HCT116 (cell line): ENCODE measurements at regions not wholly inside any gene's neighbourhood (a gene's known extent, or its start where the extent isn't known, plus 50 kb on each side); places are given as distances from the start of the nearest gene placed in this dataset.

Source experiments
- ATAC-seq: fragments of 200-7000 bp; cut with Tn5 transposase; 2 replicates; pipeline ENCODE4 v1.9.1; 2020; ENCODE audit warnings: mild to moderate bottlenecking, moderate library complexity
- BruUV-seq: library from RNA; stranded (reverse); fragments of 400-500 nt; replicated peaks from 2 replicates; lab custom pipeline; 2021; lab: Mats Ljungman, UMichigan
- CTCF ChIA-PET: fragments of 300-600 bp; sonication (Branson Sonifier 250); formaldehyde crosslinking; loops from one replicate; lab custom pipeline; 2021; ENCODE audit warnings: antibody characterized with exemption; lab: Charles Lee
- POLR2A ChIA-PET: fragments of 300-600, 350-600 bp; sonication (Branson Sonifier 250); formaldehyde crosslinking; loops from one replicate; lab custom pipeline; 2021; ENCODE audit warnings: antibody characterized with exemption; lab: Charles Lee
- RAD21 ChIA-PET, 2 experiments: fragments of 300-600 bp; sonication (Branson Sonifier 250); formaldehyde crosslinking; loops; one replicate each; lab custom pipeline; 2023; ENCODE audit warnings: low total read pairs in 2 of 2; ENCODE audit not compliant: uncharacterized antibody in 2 of 2, unreplicated experiment in 2 of 2, low non-redundant PET in 1 of 2; lab: Charles Lee
- DNase-seq: peaks from one replicate; pipeline ENCODE4 v3.0.0-alpha.2; 2010; ENCODE audit warnings: low read depth, low spot score
- H2AFZ ChIP-seq: fragments of 200-600 bp; shearing (Covaris generic), sonication (generic); 2 replicates; pipeline ENCODE4 v1.6.1; 2017; ENCODE audit warnings: low read depth, mixed run types, mixed read lengths, antibody characterized with exemption, low read length; ENCODE audit not compliant: poor library complexity, severe bottlenecking
- H3K27ac ChIP-seq: 2 replicates; pipeline ENCODE4 v1.5.1; 2012; ENCODE audit warnings: low read depth, low read length
- H3K27me3 ChIP-seq: fragments of 200-600 bp; sonication (generic); 2 replicates; pipeline ENCODE4 v1.6.1; 2016; ENCODE audit warnings: mixed run types, low read length, mixed read lengths; ENCODE audit not compliant: insufficient read depth
- H3K36me3 ChIP-seq, 2 experiments: fragments of 200-500 bp in 1 of 2; fragments of 200-600 bp in 1 of 2; sonication (Bioruptor generic) in 1 of 2; sonication (generic) in 1 of 2; 2 replicates each; pipeline versions ENCODE4 v1.5.1 to v1.6.1; 2014 to 2016; ENCODE audit warnings: low read length in 2 of 2, inconsistent platforms in 1 of 2, mixed read lengths in 1 of 2, mixed run types in 1 of 2; ENCODE audit not compliant: insufficient read depth in 2 of 2, control insufficient read depth in 1 of 2
- H3K4me1 ChIP-seq, 2 experiments: fragments of 200-600 bp in 1 of 2; sonication (generic) in 1 of 2; 2 replicates each; pipeline versions ENCODE4 v1.5.1 to v1.6.1; 2012 to 2017; ENCODE audit warnings: low read length in 2 of 2, inconsistent platforms in 1 of 2, mild to moderate bottlenecking in 1 of 2, mixed read lengths in 1 of 2, mixed run types in 1 of 2, moderate library complexity in 1 of 2; ENCODE audit not compliant: insufficient read depth in 2 of 2, control insufficient read depth in 1 of 2
- H3K4me2 ChIP-seq: fragments of 200-600 bp; sonication (generic); 2 replicates; pipeline ENCODE4 v1.6.1; 2017; ENCODE audit warnings: mixed run types, low read length, mixed read lengths
- H3K4me3 ChIP-seq, 2 experiments: fragments of 200-600 bp in 1 of 2; sonication (generic) in 1 of 2; replicated peaks in 1 of 2; 2 replicates each; pipeline ENCODE4 v1.5.1; 2011 to 2016; ENCODE audit warnings: low read length in 2 of 2, control low read depth in 1 of 2, low read depth in 1 of 2, mild to moderate bottlenecking in 1 of 2, mixed read lengths in 1 of 2, mixed run types in 1 of 2
- H3K79me2 ChIP-seq: fragments of 200-600 bp; sonication (generic); 2 replicates; pipeline ENCODE4 v1.6.1; 2017; ENCODE audit warnings: mild to moderate bottlenecking, mixed run types, low read length, moderate library complexity, mixed read lengths; ENCODE audit not compliant: insufficient read depth
- H3K9ac ChIP-seq: fragments of 200-600 bp; sonication (generic); 2 replicates; pipeline ENCODE4 v1.6.1; 2016; ENCODE audit warnings: low read length, mixed read lengths
- H3K9me2 ChIP-seq: fragments of 200-600 bp; sonication (generic), shearing (Covaris generic); 2 replicates; pipeline ENCODE4 v1.6.1; 2017; ENCODE audit warnings: mixed run types, mild to moderate bottlenecking, moderate library complexity; ENCODE audit not compliant: insufficient read depth
- H3K9me3 ChIP-seq, 2 experiments: fragments of 200-500 bp in 1 of 2; fragments of 200-600 bp in 1 of 2; sonication (Bioruptor generic) in 1 of 2; sonication (generic) in 1 of 2; 2 replicates each; pipeline ENCODE4 v1.6.1; 2014 to 2017; ENCODE audit warnings: low read length in 2 of 2, mixed read lengths in 2 of 2, inconsistent platforms in 1 of 2, low read depth in 1 of 2, mild to moderate bottlenecking in 1 of 2, mixed run types in 1 of 2, moderate library complexity in 1 of 2; ENCODE audit not compliant: control insufficient read depth in 1 of 2, insufficient read depth in 1 of 2
- H4K20me1 ChIP-seq: fragments of 200-600 bp; sonication (generic), shearing (Covaris generic); 2 replicates; pipeline ENCODE4 v1.6.1; 2017; ENCODE audit warnings: mixed run types, mild to moderate bottlenecking, moderate library complexity; ENCODE audit not compliant: insufficient read depth
- CTCF ChIP-seq, 3 experiments: fragments of 200-600 bp in 1 of 3; sonication (generic) in 1 of 3; IDR thresholded peaks in 2 of 3; conservative IDR thresholded peaks in 1 of 3; 2 replicates each; pipeline ENCODE4 v1.5.1; 2012 to 2017; ENCODE audit warnings: low read depth in 2 of 3, low read length in 2 of 3, antibody characterized with exemption in 1 of 3, borderline replicate concordance in 1 of 3, control low read depth in 1 of 3, mild to moderate bottlenecking in 1 of 3, mixed read lengths in 1 of 3, mixed run types in 1 of 3, moderate library complexity in 1 of 3; ENCODE audit not compliant: insufficient read depth in 1 of 3
- ELF1 ChIP-seq: IDR thresholded peaks from 2 replicates; pipeline ENCODE4 v1.6.1; 2012; ENCODE audit warnings: low read depth, borderline replicate concordance
- EZH2phosphoT487 ChIP-seq: fragments of 200-600 bp; IDR thresholded peaks from 2 replicates; pipeline ENCODE4 v1.6.1; 2018; ENCODE audit warnings: antibody characterized with exemption, borderline replicate concordance
- FOSL1 ChIP-seq: IDR thresholded peaks from 2 replicates; pipeline ENCODE4 v1.6.1; 2012; ENCODE audit warnings: low read depth
- JUND ChIP-seq: IDR thresholded peaks from 2 replicates; pipeline ENCODE4 v1.6.1; 2012
- MAX ChIP-seq: IDR thresholded peaks from 2 replicates; pipeline ENCODE4 v1.6.1; 2012
- POLR2A ChIP-seq: IDR thresholded peaks from 2 replicates; pipeline ENCODE4 v1.7.0; 2011; ENCODE audit warnings: borderline replicate concordance; ENCODE audit not compliant: insufficient read depth, insufficient read length; ENCODE audit errors: extremely low read depth
- POLR2AphosphoS5 ChIP-seq: IDR thresholded peaks from 2 replicates; pipeline ENCODE4 v1.6.1; 2011; ENCODE audit warnings: mild to moderate bottlenecking, low read depth, low read length, moderate library complexity
- RAD21 ChIP-seq: IDR thresholded peaks from 2 replicates; pipeline ENCODE4 v1.6.1; 2012; ENCODE audit warnings: low read depth, mild to moderate bottlenecking
- REST ChIP-seq: IDR thresholded peaks from 2 replicates; pipeline ENCODE4 v1.6.1; 2012; ENCODE audit warnings: low read depth
- SIN3A ChIP-seq: IDR thresholded peaks from 2 replicates; pipeline ENCODE4 v1.6.1; 2012; ENCODE audit warnings: low read depth
- SRF ChIP-seq: IDR thresholded peaks from 2 replicates; pipeline ENCODE4 v1.6.1; 2012; ENCODE audit warnings: low read depth
- TCF7L2 ChIP-seq: IDR thresholded peaks from 2 replicates; pipeline ENCODE4 v1.7.0; 2011; ENCODE audit warnings: borderline replicate concordance, inconsistent platforms; ENCODE audit not compliant: insufficient read depth, insufficient read length; ENCODE audit errors: extremely low read depth
- ZNF274 ChIP-seq: fragments of 200-500 bp; sonication (Bioruptor generic); IDR thresholded peaks from 2 replicates; pipeline ENCODE4 v1.6.1; 2014; ENCODE audit warnings: mild to moderate bottlenecking, low read depth, low read length, inconsistent platforms
- intact Hi-C: fragments of 100-400 bp; cut with micrococcal nuclease; formaldehyde crosslinking; loops from 2 replicates; pipeline ENCODE4 v1.10.0; 2022
- TF ChIP-seq, protein P1 (sequence below): IDR thresholded peaks from 2 replicates; pipeline ENCODE4 v1.6.1; 2011; ENCODE audit warnings: mild to moderate bottlenecking, low read length, moderate library complexity; ENCODE audit not compliant: insufficient replicate concordance; ENCODE audit errors: extremely low read depth

- no peaks in the 10 kb centered on the region for H3K4me1 ChIP-seq
- H3K9me3 ChIP-seq = no peaks in the 10 kb centered on the region
- no peak overlapping the region for H3K27ac ChIP-seq
- H3K36me3 ChIP-seq = no peaks in the 10 kb centered on the region
- H4K20me1 ChIP-seq = no peaks in the 10 kb centered on the region
- no peak overlapping the region for H3K4me3 ChIP-seq
- H3K4me2 ChIP-seq = no peak overlapping the region
- H3K79me2 ChIP-seq = no peaks in the 10 kb centered on the region
- ATAC-seq (no peak), DNase-seq (no peak)
- ChIA-PET POLR2A (no interaction called here), RAD21 (no interaction called here), CTCF (no interaction called here)
- TF ChIP-seq TCF7L2 (no peak), JUND (no peak), RAD21 (no peak), REST (no peak), MAX (no peak), SIN3A (no peak), SRF (no peak), ZNF274 (no peak), POLR2AphosphoS5 (no peak), POLR2A (no peak), CTCF (IDR thresholded peaks at IDR 0.05 in 2 of 3, conservative IDR thresholded peaks at IDR 0.05 in 1 of 3; ENCODE audit: borderline replicate concordance in 1 of 3, insufficient read depth in 1 of 3, low read depth in 2 of 3, low read length in 2 of 3) (no peak), EZH2phosphoT487 (no peak), FOSL1 (no peak), ELF1 (no peak)
- TF ChIP-seq, protein P1, sequence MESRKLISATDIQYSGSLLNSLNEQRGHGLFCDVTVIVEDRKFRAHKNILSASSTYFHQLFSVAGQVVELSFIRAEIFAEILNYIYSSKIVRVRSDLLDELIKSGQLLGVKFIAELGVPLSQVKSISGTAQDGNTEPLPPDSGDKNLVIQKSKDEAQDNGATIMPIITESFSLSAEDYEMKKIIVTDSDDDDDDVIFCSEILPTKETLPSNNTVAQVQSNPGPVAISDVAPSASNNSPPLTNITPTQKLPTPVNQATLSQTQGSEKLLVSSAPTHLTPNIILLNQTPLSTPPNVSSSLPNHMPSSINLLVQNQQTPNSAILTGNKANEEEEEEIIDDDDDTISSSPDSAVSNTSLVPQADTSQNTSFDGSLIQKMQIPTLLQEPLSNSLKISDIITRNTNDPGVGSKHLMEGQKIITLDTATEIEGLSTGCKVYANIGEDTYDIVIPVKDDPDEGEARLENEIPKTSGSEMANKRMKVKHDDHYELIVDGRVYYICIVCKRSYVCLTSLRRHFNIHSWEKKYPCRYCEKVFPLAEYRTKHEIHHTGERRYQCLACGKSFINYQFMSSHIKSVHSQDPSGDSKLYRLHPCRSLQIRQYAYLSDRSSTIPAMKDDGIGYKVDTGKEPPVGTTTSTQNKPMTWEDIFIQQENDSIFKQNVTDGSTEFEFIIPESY = no peak
- H3K9ac ChIP-seq = no peak overlapping the region
- no peak overlapping the region for H2AFZ ChIP-seq
- intact Hi-C loops = no loop called here
- no peaks in the 10 kb centered on the region for H3K27me3 ChIP-seq
- BruUV-seq = no TSS peak
- H3K9me2 ChIP-seq = no peaks in the 10 kb centered on the region
These were observed 131.4 kb upstream of the C21orf91 start for GRCh38 chr21:17950591-17950990.
